ENCODE measurements at regions not wholly inside any gene's neighbourhood (a gene's known extent, or its start where the extent isn't known, plus 50 kb on each side); places are given as distances from the start of the nearest gene placed in this dataset.
"Not testable (repeated sequence)": the region's sequence is repeated elsewhere in the genome, so short reads cannot be mapped to it uniquely, and the experiment has no call there.

GRCh38 chr18:5051207-5051606 is 145.8 kb downstream of the AKAIN1 start:
- Mint-ChIP-seq H3K4me1 (ENCODE audit: low read depth) (no peaks in the 10 kb centered on the region), H3K36me3 (ENCODE audit: low read depth) (no peaks in the 10 kb centered on the region), H3K27ac (no peak overlapping the region), H3K27me3 (ENCODE audit: low read depth) (peaks cover 4% of the 10 kb centered on the region), H3K4me3 (no peak overlapping the region), H3K9me3 (no peaks in the 10 kb centered on the region)

DNA sequence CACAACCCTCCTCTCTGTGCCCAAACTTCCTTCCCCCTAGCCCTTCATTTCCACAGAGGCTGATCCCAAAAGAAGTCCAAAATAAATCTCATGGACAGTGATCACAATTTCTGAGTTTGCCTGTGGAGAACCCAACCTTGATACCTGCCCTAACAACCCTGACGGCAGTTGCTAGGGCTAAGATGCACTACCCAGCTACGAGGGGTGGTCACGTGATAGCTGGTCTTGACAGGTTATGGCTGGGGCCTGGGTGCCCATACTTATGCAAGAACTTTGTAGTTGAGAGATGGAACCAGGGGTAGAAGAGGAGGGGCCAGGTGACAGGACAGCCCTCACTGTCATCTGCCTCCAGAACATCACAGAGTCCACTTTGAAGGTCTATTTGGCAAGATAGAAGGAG is 147.9 kb downstream of the AKAIN1 start:
- H3K27ac Mint-ChIP-seq, result no peak overlapping the region
- H3K9me3 Mint-ChIP-seq, result no peaks in the 10 kb centered on the region
- H3K36me3 Mint-ChIP-seq (ENCODE audit: low read depth), result no peaks in the 10 kb centered on the region
- no peaks in the 10 kb centered on the region for H3K27me3 Mint-ChIP-seq (ENCODE audit: low read depth)
- H3K4me3 Mint-ChIP-seq, result no peak overlapping the region
- H3K4me1 Mint-ChIP-seq (ENCODE audit: low read depth), result no peaks in the 10 kb centered on the region

DNA sequence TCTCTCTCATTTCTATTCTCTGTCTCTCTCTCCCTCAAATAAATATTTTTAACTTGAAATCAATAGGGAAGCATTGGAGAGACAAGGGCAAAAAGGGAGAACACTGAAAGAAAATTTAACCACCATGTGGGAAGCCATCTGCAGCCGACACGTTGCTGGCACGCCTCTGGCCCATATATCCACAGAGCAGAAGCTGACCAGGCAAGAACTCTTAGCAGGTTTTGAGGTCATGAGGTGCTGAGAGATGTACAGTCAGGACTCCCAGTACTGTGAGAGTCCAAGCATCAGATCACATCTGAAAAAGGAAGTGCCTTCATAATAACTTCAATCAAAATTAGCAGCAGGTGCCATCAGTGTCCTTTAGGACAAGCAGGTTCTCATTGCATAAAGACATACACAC is 156.6 kb downstream of the AKAIN1 start:
- Mint-ChIP-seq H3K4me3 (no peak overlapping the region), H3K36me3 (ENCODE audit: low read depth) (no peaks in the 10 kb centered on the region), H3K9me3 (no peaks in the 10 kb centered on the region), H3K27ac (no peak overlapping the region), H3K27me3 (ENCODE audit: low read depth) (no peaks in the 10 kb centered on the region), H3K4me1 (ENCODE audit: low read depth) (no peaks in the 10 kb centered on the region)

GRCh38 chr18:5036523-5036922 is 160.5 kb downstream of the AKAIN1 start:
- Mint-ChIP-seq H3K27ac (no peak overlapping the region), H3K4me1 (ENCODE audit: low read depth) (no peaks in the 10 kb centered on the region), H3K4me3 (no peak overlapping the region), H3K36me3 (ENCODE audit: low read depth) (no peaks in the 10 kb centered on the region), H3K9me3 (peaks cover 11% of the 10 kb centered on the region), H3K27me3 (ENCODE audit: low read depth) (no peaks in the 10 kb centered on the region)

DNA sequence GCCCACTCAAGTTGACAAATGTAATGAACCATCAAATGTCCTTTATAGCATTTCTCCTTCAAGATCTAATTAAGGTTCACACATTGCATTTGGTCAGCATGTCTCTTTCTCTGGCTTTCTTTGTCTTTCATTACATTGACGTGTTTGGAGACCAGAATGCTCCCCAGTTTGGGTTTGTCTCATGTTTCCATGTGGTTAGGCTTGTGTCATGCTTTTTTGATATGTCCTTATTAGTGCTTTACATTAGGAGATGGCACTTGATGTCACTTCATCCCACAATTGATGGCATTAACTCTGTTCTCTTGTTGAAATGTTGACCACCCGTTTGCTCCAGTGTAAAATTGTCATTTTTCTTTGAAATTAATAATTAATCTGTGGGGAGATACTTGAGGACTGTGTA is 165.8 kb downstream of the AKAIN1 start:
- no peak overlapping the region for H3K4me3 Mint-ChIP-seq
- H3K4me1 Mint-ChIP-seq (ENCODE audit: low read depth), result no peaks in the 10 kb centered on the region
- H3K36me3 Mint-ChIP-seq (ENCODE audit: low read depth), result no peaks in the 10 kb centered on the region
- H3K9me3 Mint-ChIP-seq, result peaks cover 15% of the 10 kb centered on the region
- no peak overlapping the region for H3K27ac Mint-ChIP-seq
- no peaks in the 10 kb centered on the region for H3K27me3 Mint-ChIP-seq (ENCODE audit: low read depth)

DNA sequence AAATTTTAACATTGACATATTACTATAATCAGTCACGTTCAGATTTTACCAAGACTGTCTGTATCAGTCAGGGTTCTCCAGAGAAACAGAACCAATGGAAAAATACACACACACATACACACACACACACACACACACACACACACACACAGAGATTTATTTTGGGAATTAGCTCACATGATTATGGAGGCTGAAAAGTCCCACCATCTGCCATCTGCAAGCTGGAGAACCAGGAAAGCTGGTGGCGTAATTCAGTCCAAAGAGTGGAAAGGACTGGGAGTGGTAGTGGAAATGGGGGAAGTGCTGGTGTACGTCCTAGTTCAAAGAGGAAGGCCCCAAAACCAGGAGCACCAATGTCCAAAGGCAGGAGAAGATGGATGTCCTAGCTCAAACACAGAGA is 166.4 kb downstream of the AKAIN1 start:
- no peaks in the 10 kb centered on the region for H3K27me3 Mint-ChIP-seq (ENCODE audit: low read depth)
- H3K4me3 Mint-ChIP-seq, result no peak overlapping the region
- no peaks in the 10 kb centered on the region for H3K36me3 Mint-ChIP-seq (ENCODE audit: low read depth)
- H3K9me3 Mint-ChIP-seq, result peaks cover 15% of the 10 kb centered on the region
- no peak overlapping the region for H3K27ac Mint-ChIP-seq
- no peaks in the 10 kb centered on the region for H3K4me1 Mint-ChIP-seq (ENCODE audit: low read depth)

DNA sequence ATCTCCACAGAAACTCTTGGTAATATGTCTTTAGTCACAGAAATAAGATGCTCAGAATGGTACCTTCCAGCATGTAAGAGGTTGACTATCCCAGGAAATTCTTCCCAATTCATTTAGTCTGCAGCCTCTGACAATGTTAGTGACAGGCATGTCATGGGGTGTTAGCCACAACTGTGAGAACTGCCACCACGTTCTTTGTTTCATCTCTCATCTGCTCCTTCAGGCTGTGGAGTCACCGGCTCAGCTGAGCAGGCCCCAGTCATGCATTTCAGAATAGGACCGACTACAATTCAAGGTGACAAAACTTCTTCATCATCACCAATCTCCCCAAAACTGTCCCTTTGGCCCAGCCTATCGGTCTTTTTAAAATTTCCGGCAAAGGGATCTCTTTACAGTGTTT is 167.5 kb downstream of the AKAIN1 start:
- no peak overlapping the region for H3K4me3 Mint-ChIP-seq
- H3K4me1 Mint-ChIP-seq (ENCODE audit: low read depth), result no peaks in the 10 kb centered on the region
- H3K27me3 Mint-ChIP-seq (ENCODE audit: low read depth), result no peaks in the 10 kb centered on the region
- H3K9me3 Mint-ChIP-seq, result peaks cover 15% of the 10 kb centered on the region
- no peak overlapping the region for H3K27ac Mint-ChIP-seq
- H3K36me3 Mint-ChIP-seq (ENCODE audit: low read depth), result no peaks in the 10 kb centered on the region

DNA sequence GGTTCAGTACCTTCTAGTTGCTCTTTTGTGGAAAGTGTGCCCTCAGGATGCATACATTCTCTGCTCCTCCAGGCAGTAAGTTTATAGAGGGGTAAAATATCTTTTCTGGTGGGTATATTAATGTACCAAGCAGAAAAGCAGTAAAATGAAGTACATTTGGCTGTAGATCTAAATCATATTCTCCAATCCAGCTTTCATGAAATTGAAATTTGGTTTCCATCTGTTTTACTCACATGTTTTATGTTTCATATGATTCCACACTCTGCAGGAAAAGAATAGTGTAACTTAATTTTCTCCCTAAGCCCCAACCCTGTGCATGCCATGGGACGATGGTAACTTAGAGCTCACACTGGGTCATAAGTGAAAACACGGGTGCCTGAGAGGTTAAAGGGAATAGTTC is 172.3 kb downstream of the AKAIN1 start:
- Mint-ChIP-seq H3K4me3 (no peak overlapping the region), H3K27ac (no peak overlapping the region), H3K36me3 (ENCODE audit: low read depth) (no peaks in the 10 kb centered on the region), H3K9me3 (peaks cover 4% of the 10 kb centered on the region), H3K4me1 (ENCODE audit: low read depth) (no peaks in the 10 kb centered on the region), H3K27me3 (ENCODE audit: low read depth) (no peaks in the 10 kb centered on the region)

DNA sequence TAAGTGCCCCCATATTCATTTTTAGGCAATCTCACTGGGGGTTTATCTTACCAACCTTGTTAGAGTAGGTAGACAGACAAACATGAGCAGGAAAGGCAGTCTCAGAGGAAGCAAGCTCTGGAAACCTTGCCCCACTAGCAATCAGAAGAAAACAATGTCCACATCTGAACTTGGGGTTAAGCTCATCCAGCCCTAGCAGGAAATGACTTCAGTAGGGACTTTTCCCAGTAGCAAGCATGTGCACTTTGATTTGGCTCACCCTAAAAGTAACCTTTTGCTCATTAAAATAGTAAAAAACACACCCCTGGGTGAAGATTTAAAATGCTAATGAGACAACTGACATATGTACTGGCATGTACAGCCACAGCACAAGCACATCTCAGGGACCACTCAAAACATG is 175.5 kb downstream of the AKAIN1 start:
- Mint-ChIP-seq H3K36me3 (ENCODE audit: low read depth) (no peaks in the 10 kb centered on the region), H3K4me3 (no peak overlapping the region), H3K27ac (no peak overlapping the region), H3K27me3 (ENCODE audit: low read depth) (no peaks in the 10 kb centered on the region), H3K4me1 (ENCODE audit: low read depth) (no peaks in the 10 kb centered on the region), H3K9me3 (no peaks in the 10 kb centered on the region)

DNA sequence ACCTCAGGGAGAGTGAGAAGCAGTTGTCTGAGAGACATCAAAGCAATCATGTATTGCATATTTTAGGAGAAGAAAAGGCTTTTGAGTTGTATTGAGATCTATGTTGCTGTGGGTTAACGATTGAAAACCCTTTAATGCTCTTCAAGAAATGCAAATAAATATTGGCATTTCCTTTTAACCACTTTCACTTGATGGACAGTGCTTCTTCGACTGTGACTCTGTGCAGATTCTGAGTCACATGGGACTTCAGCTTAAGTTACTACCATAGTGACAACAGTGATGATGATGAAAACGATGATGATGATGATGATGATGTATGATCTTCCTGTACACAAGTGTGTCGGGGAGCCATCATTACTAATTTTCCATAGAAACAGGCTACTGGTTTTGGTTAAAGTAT is 181.8 kb downstream of the AKAIN1 start:
- no peak overlapping the region for H3K27ac Mint-ChIP-seq
- no peaks in the 10 kb centered on the region for H3K4me1 Mint-ChIP-seq (ENCODE audit: low read depth)
- H3K4me3 Mint-ChIP-seq, result no peak overlapping the region
- H3K36me3 Mint-ChIP-seq (ENCODE audit: low read depth), result no peaks in the 10 kb centered on the region
- no peaks in the 10 kb centered on the region for H3K27me3 Mint-ChIP-seq (ENCODE audit: low read depth)
- H3K9me3 Mint-ChIP-seq, result no peaks in the 10 kb centered on the region

GRCh38 chr18:5004031-5004820 is 192.8 kb downstream of the AKAIN1 start:
- not testable (repeated sequence) for H3K36me3 Mint-ChIP-seq (ENCODE audit: low read depth); H3K9me3 Mint-ChIP-seq; H3K27ac Mint-ChIP-seq; H3K27me3 Mint-ChIP-seq (ENCODE audit: low read depth); H3K4me3 Mint-ChIP-seq; H3K4me1 Mint-ChIP-seq (ENCODE audit: low read depth)

- Mint-ChIP-seq H3K9me3 (peaks cover 11% of the 10 kb centered on the region), H3K27me3 (ENCODE audit: low read depth) (no peaks in the 10 kb centered on the region), H3K4me3 (no peak overlapping the region), H3K4me1 (ENCODE audit: low read depth) (no peaks in the 10 kb centered on the region), H3K36me3 (ENCODE audit: low read depth) (no peaks in the 10 kb centered on the region), H3K27ac (no peak overlapping the region)
Measured at GRCh38 chr18:4994710-4995109, 202.3 kb downstream of the AKAIN1 start.

DNA sequence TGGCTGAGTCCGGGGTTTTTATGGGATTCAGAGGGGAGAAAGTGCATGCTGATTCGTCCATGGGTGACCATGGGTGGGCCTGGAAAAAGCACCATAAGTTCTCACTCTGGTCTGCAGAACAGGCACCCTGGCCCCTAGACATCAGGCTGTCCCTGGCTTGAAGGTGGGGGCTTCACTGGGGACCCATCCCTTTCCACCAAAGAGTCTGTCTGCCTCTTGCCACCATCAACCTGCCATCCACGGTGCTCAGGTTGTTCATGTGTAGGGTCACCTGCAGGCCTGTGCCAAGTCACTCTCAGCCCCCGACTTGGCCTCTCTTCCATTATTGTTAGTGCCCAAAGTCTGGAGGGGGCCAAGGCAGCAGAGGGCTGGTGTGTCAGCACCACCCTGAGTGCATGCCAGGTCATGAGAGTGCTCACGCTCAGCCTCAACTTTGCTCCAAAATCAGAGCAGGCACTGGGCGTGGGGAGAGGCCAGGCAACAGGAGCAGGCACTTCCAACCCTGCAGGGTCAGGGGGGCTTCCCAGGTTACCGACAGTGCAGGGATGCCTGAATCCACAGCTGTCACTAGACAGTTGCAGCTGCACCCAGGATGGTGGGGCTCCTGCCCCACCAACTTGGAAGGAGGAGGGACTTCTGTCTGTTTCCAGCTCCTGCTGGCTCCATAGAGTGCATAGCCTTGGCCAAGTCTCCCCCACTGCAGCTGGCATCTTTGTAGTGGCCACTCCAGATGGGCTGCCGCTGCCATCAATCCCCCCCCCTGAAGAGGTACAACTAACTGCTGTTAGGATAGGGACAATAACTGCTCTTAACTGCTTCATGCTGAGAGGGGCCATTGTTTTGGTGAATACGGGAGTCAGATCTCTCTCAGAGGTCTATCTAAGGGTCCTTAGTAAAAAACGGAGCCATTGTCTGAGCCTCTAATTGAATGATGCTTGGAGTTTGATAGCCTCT is 209.3 kb downstream of the AKAIN1 start:
- H3K27ac Mint-ChIP-seq, result no peak overlapping the region
- H3K27me3 Mint-ChIP-seq (ENCODE audit: low read depth), result no peaks in the 10 kb centered on the region
- H3K36me3 Mint-ChIP-seq (ENCODE audit: low read depth), result no peaks in the 10 kb centered on the region
- no peak overlapping the region for H3K4me3 Mint-ChIP-seq
- no peaks in the 10 kb centered on the region for H3K4me1 Mint-ChIP-seq (ENCODE audit: low read depth)
- H3K9me3 Mint-ChIP-seq, result peaks cover 11% of the 10 kb centered on the region

DNA sequence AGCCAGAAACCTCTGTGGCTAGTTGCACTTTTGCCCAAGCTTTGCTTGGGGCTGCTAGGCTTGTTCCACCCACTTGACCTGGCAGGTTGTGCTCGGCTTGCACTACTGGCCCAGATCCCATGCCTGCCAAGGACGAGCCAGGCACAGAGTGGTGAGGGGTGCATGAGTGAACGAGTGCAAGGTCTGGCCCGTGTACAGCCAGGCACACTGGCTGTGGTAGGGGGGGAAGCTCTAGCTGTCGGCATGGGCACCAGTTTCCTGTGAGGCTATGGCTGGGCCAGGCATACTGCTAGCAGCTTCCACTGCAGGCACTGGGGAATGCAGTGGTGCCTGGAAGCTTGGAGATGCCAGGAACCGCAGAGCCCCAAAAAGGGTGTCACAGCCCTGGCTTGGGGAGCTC is 210.4 kb downstream of the AKAIN1 start:
- no peak overlapping the region for H3K27ac Mint-ChIP-seq
- no peaks in the 10 kb centered on the region for H3K4me1 Mint-ChIP-seq (ENCODE audit: low read depth)
- H3K36me3 Mint-ChIP-seq (ENCODE audit: low read depth), result no peaks in the 10 kb centered on the region
- H3K4me3 Mint-ChIP-seq, result no peak overlapping the region
- H3K9me3 Mint-ChIP-seq, result peaks cover 11% of the 10 kb centered on the region
- H3K27me3 Mint-ChIP-seq (ENCODE audit: low read depth), result no peaks in the 10 kb centered on the region

- Mint-ChIP-seq H3K27me3 (ENCODE audit: low read depth) (no peaks in the 10 kb centered on the region), H3K9me3 (peaks cover 11% of the 10 kb centered on the region), H3K4me1 (ENCODE audit: low read depth) (no peaks in the 10 kb centered on the region), H3K36me3 (ENCODE audit: low read depth) (no peaks in the 10 kb centered on the region), H3K27ac (no peak overlapping the region), H3K4me3 (no peak overlapping the region)
Measured at GRCh38 chr18:4986066-4986465, 211.0 kb downstream of the AKAIN1 start.
